GM12878 (cell line): ENCODE measurements at regions not wholly inside any gene's neighbourhood (a gene's known extent, or its start where the extent isn't known, plus 50 kb on each side); places are given as distances from the start of the nearest gene placed in this dataset.
A peak's percentile ranks its signal among the peaks of the same experiment; 100 is the strongest.

Source experiments
- ATAC-seq: fragments of 200-7000 bp; cut with Tn5 transposase; 3 replicates; pipeline ENCODE4 v1.9.1; 2020; ENCODE audit warnings: mild to moderate bottlenecking, moderate library complexity
- BruUV-seq: library from RNA; stranded (reverse); fragments of 400-500 nt; replicated peaks from 2 replicates; lab custom pipeline; 2021; lab: Mats Ljungman, UMichigan
- CTCF ChIA-PET: fragments of 300-600 bp; sonication (Branson Sonifier 250); formaldehyde crosslinking; extraction: SDS; loops from one replicate; lab custom pipeline; 2021; ENCODE audit warnings: inconsistent platforms; lab: Yijun Ruan, JAX
- POLR2A ChIA-PET: fragments of 350-600 bp; formaldehyde crosslinking; extraction: SDS; loops from one replicate; lab custom pipeline; 2021; ENCODE audit warnings: inconsistent platforms; lab: Charles Lee
- RAD21 ChIA-PET: fragments of 300-600 bp; sonication (Branson Sonifier 250); formaldehyde crosslinking; loops from one replicate; lab custom pipeline; 2023; ENCODE audit warnings: antibody characterized with exemption; ENCODE audit not compliant: unreplicated experiment; lab: Charles Lee
- SMC1A ChIA-PET: fragments of 300-600 bp; sonication (Branson Sonifier 250); formaldehyde crosslinking; loops from one replicate; lab custom pipeline; 2023; ENCODE audit not compliant: unreplicated experiment, uncharacterized antibody; lab: Charles Lee
- DNase-seq: peaks from one replicate; pipeline ENCODE4 v3.0.0-alpha.2; 2011; ENCODE audit warnings: low read depth, low spot score
- FAIRE-seq: peaks from 3 replicates; lab custom pipeline; 2011; peaks lifted over from hg19 to GRCh38; lab: Jason Lieb, UNC
- H2AFZ ChIP-seq: 2 replicates; pipeline ENCODE4 v1.6.0; 2011; ENCODE audit warnings: low read depth, low read length, control low read depth; ENCODE audit not compliant: control insufficient read depth
- H3K27ac ChIP-seq: 2 replicates; pipeline ENCODE4 v1.5.1; 2011; ENCODE audit warnings: control low read depth; ENCODE audit not compliant: control insufficient read depth, insufficient read depth
- H3K27me3 ChIP-seq, 2 experiments: replicated peaks in 1 of 2; 2 replicates each; pipeline versions ENCODE4 v1.6.0 to v1.6.1; 2011; ENCODE audit warnings: low read length in 1 of 2; ENCODE audit not compliant: control insufficient read depth in 2 of 2, insufficient read depth in 2 of 2
- H3K36me3 ChIP-seq, 2 experiments: 2 replicates each; pipeline ENCODE4 v1.5.1; 2011; ENCODE audit warnings: low read length in 1 of 2; ENCODE audit not compliant: control insufficient read depth in 2 of 2, insufficient read depth in 2 of 2
- H3K4me1 ChIP-seq: 2 replicates; pipeline ENCODE4 v1.6.1; 2011; ENCODE audit warnings: mild to moderate bottlenecking, low read length, moderate library complexity, mixed read lengths; ENCODE audit not compliant: control insufficient read depth, insufficient read depth
- H3K4me2 ChIP-seq: 2 replicates; pipeline ENCODE4 v1.6.0; 2011; ENCODE audit warnings: control low read depth; ENCODE audit not compliant: control insufficient read depth, insufficient read depth
- H3K4me3 ChIP-seq: fragments of 200-600 bp; sonication (generic); 2 replicates; pipeline ENCODE4 v1.5.1; 2016
- H3K79me2 ChIP-seq: 2 replicates; pipeline ENCODE4 v1.6.0; 2011; ENCODE audit warnings: low read length; ENCODE audit not compliant: control insufficient read depth, insufficient read depth
- H3K9ac ChIP-seq: 2 replicates; pipeline ENCODE4 v1.8.0; 2011; ENCODE audit warnings: low read length, control low read depth, mixed read lengths; ENCODE audit not compliant: control insufficient read depth, insufficient read depth
- H3K9me3 ChIP-seq: replicated peaks from 3 replicates; pipeline ENCODE4 v1.5.1; 2011; ENCODE audit warnings: mild to moderate bottlenecking, low read length; ENCODE audit not compliant: control insufficient read depth, insufficient read depth
- H4K20me1 ChIP-seq: 2 replicates; pipeline ENCODE4 v1.6.0; 2011; ENCODE audit not compliant: control insufficient read depth, insufficient read depth
- ATF3 ChIP-seq: IDR thresholded peaks from 2 replicates; pipeline ENCODE4 v1.6.1; 2011; ENCODE audit warnings: low read depth, mild to moderate bottlenecking, low read length, moderate library complexity, borderline replicate concordance; ENCODE audit errors: extremely low read depth
- BCL11A ChIP-seq: IDR thresholded peaks from 2 replicates; pipeline ENCODE4 v1.6.1; 2011; ENCODE audit warnings: low read depth, low read length
- CREM ChIP-seq: IDR thresholded peaks from 2 replicates; pipeline ENCODE4 v1.6.1; 2014; ENCODE audit warnings: antibody characterized with exemption, low read depth
- HDAC6 ChIP-seq: fragments of 200-600 bp; sonication (generic); IDR thresholded peaks from one replicate; pipeline ENCODE4 v1.8.0; 2017; ENCODE audit warnings: antibody characterized with exemption; ENCODE audit not compliant: unreplicated experiment
- JUNB ChIP-seq: IDR thresholded peaks from 2 replicates; pipeline ENCODE4 v1.6.1; 2016; ENCODE audit warnings: antibody characterized with exemption, mild to moderate bottlenecking
- JUND ChIP-seq: IDR thresholded peaks from 2 replicates; pipeline ENCODE4 v1.6.1; 2012; ENCODE audit warnings: low read depth, mild to moderate bottlenecking, low read length, improper control_type of control experiment, moderate library complexity
- LARP7 ChIP-seq: fragments of 450-650 bp; IDR thresholded peaks from 2 replicates; pipeline ENCODE4 v1.6.1; 2017; ENCODE audit warnings: mild to moderate bottlenecking
- MEF2A ChIP-seq: IDR thresholded peaks from 2 replicates; pipeline ENCODE4 v1.6.1; 2011; ENCODE audit warnings: low read depth, mild to moderate bottlenecking, low read length, moderate library complexity; ENCODE audit not compliant: insufficient read depth
- MLLT1 ChIP-seq: fragments of 450-650 bp; IDR thresholded peaks from 2 replicates; pipeline ENCODE4 v1.6.1; 2016; ENCODE audit warnings: mild to moderate bottlenecking
- MTA3 ChIP-seq: IDR thresholded peaks from 2 replicates; pipeline ENCODE4 v1.6.1; 2012; ENCODE audit warnings: low read length, inconsistent platforms, borderline replicate concordance
- NR2F1 ChIP-seq: fragments of 450-650 bp; conservative IDR thresholded peaks from 2 replicates; pipeline ENCODE4 v1.6.1; 2017; ENCODE audit warnings: mild to moderate bottlenecking
- PAX8 ChIP-seq: fragments of 450-650 bp; IDR thresholded peaks from 2 replicates; pipeline ENCODE4 v1.6.1; 2017; ENCODE audit warnings: mild to moderate bottlenecking, moderate library complexity
- PBX3 ChIP-seq: IDR thresholded peaks from 2 replicates; pipeline ENCODE4 v1.6.1; 2011; ENCODE audit warnings: mild to moderate bottlenecking, low read depth, low read length, moderate library complexity; ENCODE audit not compliant: insufficient replicate concordance
- RUNX3 ChIP-seq: IDR thresholded peaks from 2 replicates; pipeline ENCODE4 v1.6.1; 2012; ENCODE audit warnings: low read length, inconsistent platforms
- TCF7 ChIP-seq: IDR thresholded peaks from 2 replicates; pipeline ENCODE4 v1.6.1; 2014; ENCODE audit warnings: antibody characterized with exemption, borderline replicate concordance
- ZNF274 ChIP-seq: IDR thresholded peaks from one replicate; pipeline ENCODE4 v1.8.0; 2011; ENCODE audit not compliant: insufficient read length, insufficient read depth
- ZNF687 ChIP-seq: fragments of 450-650 bp; IDR thresholded peaks from 2 replicates; pipeline ENCODE4 v1.6.1; 2017; ENCODE audit warnings: mild to moderate bottlenecking, moderate library complexity
- WGBS: methylation state at CpG from one replicate; pipeline ENCODE4 v1.1.6; 2016; ENCODE audit warnings: low lambda C conversion rate; ENCODE audit not compliant: insufficient replicate concordance, insufficient coverage; ENCODE audit errors: missing lambda C conversion rate; 5-methylcytosine and 5-hydroxymethylcytosine counted together
- in situ Hi-C: fragments of 300-500 bp; cut with MboI; formaldehyde crosslinking; loops from 9 replicates; pipeline ENCODE4 v1.14.3; 2018; ENCODE audit warnings: mixed read lengths
- intact Hi-C: fragments of 100-400 bp; cut with micrococcal nuclease; formaldehyde crosslinking; loops from one replicate; pipeline ENCODE4 v1.14.2; 2022; ENCODE audit not compliant: unreplicated experiment

- CTCF ChIA-PET: interaction anchor here (0.9 to 2.8 kb wide), 8 partner anchors 10 to 258 kb away, joined by 3 to 23 read pairs (median 6); no protein-coding TSS in a partner anchor
- FAIRE-seq (peak; percentile 96), ATAC-seq (peak; percentile 97), DNase-seq (peak; percentile 83)
- no peaks in the 10 kb centered on the region for H3K36me3 ChIP-seq
- peak overlapping the region; percentile 66 for H3K4me2 ChIP-seq
- H2AFZ ChIP-seq: peak overlapping the region; percentile 58
- intact Hi-C loops: loop anchor here (5.0 kb wide), 1 partner anchor 109 kb away; no protein-coding TSS in a partner anchor
- SMC1A ChIA-PET: interaction anchor here (0.7 to 3.5 kb wide), 20 partner anchors 8 to 258 kb away, joined by 3 to 49 read pairs (median 4); no protein-coding TSS in a partner anchor
- POLR2A ChIA-PET: interaction anchor here (0.6 to 2.9 kb wide), 4 partner anchors 10 to 67 kb away, joined by 3 to 30 read pairs (median 8); no protein-coding TSS in a partner anchor
- H3K9me3 ChIP-seq: peaks cover 3% of the 10 kb centered on the region; the same call in 1 of the 3 replicates
- peak overlapping the region; percentile 25; the same call in 1 of the 2 replicates for H3K4me3 ChIP-seq
- peaks cover 6% of the 10 kb centered on the region for H3K4me1 ChIP-seq
- no TSS peak for BruUV-seq
- in situ Hi-C loops: no loop called here
- 1% methylated on average over 3 of the region's 3 CpGs for WGBS
- no peak overlapping the region for H3K9ac ChIP-seq
- H3K79me2 ChIP-seq: no peaks in the 10 kb centered on the region
- H4K20me1 ChIP-seq: no peaks in the 10 kb centered on the region
- peak overlapping the region; percentile 37 for H3K27ac ChIP-seq
- RAD21 ChIA-PET: interaction anchor here (0.6 to 2.9 kb wide), 10 partner anchors 9 to 1339 kb away, joined by 3 to 18 read pairs (median 4); no protein-coding TSS in a partner anchor
- H3K27me3 ChIP-seq: no peaks in the 10 kb centered on the region
- TF ChIP-seq BCL11A: peak; percentile 79; the same call in 1 of the 2 replicates
- TF ChIP-seq RUNX3: peak; percentile 97
- TF ChIP-seq ZNF274: no peak
- peak; percentile 94 for TF ChIP-seq NR2F1
- TF ChIP-seq ZNF687: peak; percentile 26; the same call in 1 of the 2 replicates
- TF ChIP-seq ATF3: no peak
- no peak for TF ChIP-seq JUND
- peak; percentile 69; the same call in 1 of the 2 replicates for TF ChIP-seq MEF2A
- TF ChIP-seq PBX3: no peak
- TF ChIP-seq CREM: peak; percentile 81
- TF ChIP-seq PAX8: no peak
- no peak for TF ChIP-seq HDAC6
- TF ChIP-seq TCF7: peak; percentile 97
- peak; percentile 96 for TF ChIP-seq MLLT1
- TF ChIP-seq LARP7: no peak; the same call in 1 of the 2 replicates
- no peak; the same call in 1 of the 2 replicates for TF ChIP-seq MTA3
- TF ChIP-seq JUNB: peak; percentile 68
Observed at GRCh38 chr7:94160719-94161435, 156.7 kb upstream of the BET1 start.
